ENCODE measurements at regions not wholly inside any gene's neighbourhood (a gene's known extent, or its start where the extent isn't known, plus 50 kb on each side); places are given as distances from the start of the nearest gene placed in this dataset.
A peak's percentile ranks its signal among the peaks of the same experiment; 100 is the strongest.
"Not testable (repeated sequence)": the region's sequence is repeated elsewhere in the genome, so short reads cannot be mapped to it uniquely, and the experiment has no call there.

DNA sequence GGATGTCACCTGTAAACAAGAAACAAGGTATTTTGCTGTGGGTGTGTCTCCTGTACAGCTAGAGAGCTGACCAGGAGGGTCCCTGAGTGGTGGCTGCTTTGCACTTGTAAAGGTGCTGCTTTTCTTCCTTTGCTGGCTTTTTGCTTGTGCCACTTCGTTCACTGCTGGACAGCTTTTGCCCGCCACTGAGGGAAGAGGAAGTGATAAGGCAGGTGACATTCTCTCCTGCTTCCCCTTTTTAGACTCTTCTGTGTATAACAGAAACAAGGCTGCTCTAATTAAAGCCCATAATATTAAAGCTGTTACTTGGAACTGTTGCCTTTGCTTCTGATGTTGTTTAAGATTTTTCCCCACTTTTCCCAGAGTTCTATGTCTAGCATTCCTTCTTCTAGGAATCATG is 218.6 kb upstream of the TSPY4 start:
- no peak for TF ChIP-seq GATA1 (IDR thresholded peaks at IDR 0.05; ENCODE audit: low read depth, low read length)
- TF ChIP-seq POLR2A (IDR thresholded peaks at IDR 0.05; ENCODE audit: low read length): no peak
- no peak for DNase-seq

GRCh38 chrY:9124623-9125022 is 212.6 kb upstream of the TSPY4 start:
- DNase-seq: peak in 1 of 2 experiments; percentile 0
- TF ChIP-seq GATA1 (IDR thresholded peaks at IDR 0.05; ENCODE audit: low read depth, low read length) (no peak), POLR2A (IDR thresholded peaks at IDR 0.05; ENCODE audit: low read length) (no peak)

DNA sequence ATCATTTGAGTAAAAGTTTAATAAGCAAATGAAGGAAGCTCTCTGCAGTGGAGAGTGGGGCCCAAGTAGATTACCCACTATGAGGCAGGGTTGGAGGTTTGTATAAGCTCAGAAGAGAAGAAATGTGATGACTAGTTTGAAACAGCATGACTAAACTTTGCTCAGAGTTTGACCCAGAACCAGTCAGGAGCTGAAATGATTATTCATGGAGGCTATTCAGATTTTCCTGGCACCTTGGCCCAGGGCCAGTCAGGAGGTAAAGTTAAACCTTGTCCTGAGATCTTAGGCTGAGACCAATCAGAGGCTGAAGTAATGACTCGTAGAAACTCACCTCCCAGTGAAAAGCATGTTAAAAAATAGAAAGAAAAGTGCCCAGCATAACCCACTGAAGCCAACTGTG is 210.7 kb upstream of the TSPY4 start:
- no peak for DNase-seq

GRCh38 chrY:9143366-9143765 is 193.9 kb upstream of the TSPY4 start:
- not testable (repeated sequence) for DNase-seq

More for the DNA sequence above, 210.7 kb upstream of the TSPY4 start:
- no peak for TF ChIP-seq GATA1 (IDR thresholded peaks at IDR 0.05; ENCODE audit: low read depth, low read length)
- TF ChIP-seq POLR2A (IDR thresholded peaks at IDR 0.05; ENCODE audit: low read length): no peak

DNA sequence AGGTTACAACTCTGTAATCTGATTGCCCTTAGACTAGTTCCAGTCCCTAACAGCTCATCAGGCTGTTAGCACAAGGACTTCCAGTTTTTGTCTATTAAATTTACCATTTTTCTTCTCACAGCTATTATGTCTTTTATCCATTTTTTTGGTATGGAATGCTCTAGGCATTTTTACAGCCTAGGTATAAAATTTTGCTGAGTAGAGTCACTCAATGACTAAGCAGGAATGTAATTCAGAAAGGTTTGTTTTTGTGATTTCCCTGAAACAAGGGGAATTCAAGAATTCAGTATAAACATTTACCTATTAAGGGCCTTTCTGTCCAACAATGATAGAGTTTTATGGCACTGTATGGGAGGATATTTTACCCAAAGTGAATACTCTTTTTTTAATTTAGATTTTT is 182.7 kb upstream of the TSPY4 start:
- DNase-seq: not testable (repeated sequence)

DNA sequence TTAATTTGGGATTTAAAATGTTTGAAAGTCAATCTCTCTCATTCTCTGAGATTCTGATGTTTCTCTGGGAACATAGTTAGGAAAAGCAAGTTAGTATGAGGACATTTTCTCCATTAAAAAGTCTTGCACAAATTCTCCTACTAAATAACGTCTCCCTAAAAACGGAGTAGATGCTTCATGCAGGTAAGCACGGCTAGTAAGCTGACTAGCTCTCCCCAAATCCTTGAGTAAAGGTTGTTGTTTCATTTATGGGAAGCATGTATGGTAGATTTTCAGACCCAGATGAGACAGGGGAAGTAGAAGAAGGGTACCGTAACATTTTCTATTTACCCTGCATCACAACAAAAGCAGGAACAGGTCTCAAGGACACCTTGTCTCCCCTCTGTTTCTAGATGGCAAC is 181.5 kb upstream of the TSPY4 start:
- TF ChIP-seq POLR2A (IDR thresholded peaks at IDR 0.05; ENCODE audit: low read length) (no peak), GATA1 (IDR thresholded peaks at IDR 0.05; ENCODE audit: low read depth, low read length) (no peak)
- no peak for DNase-seq

GRCh38 chrY:9158616-9159015 is 178.6 kb upstream of the TSPY4 start:
- DNase-seq: no peak
- no peak for TF ChIP-seq POLR2A (IDR thresholded peaks at IDR 0.05; ENCODE audit: low read length)
- TF ChIP-seq GATA1 (IDR thresholded peaks at IDR 0.05; ENCODE audit: low read depth, low read length): no peak

GRCh38 chrY:9160331-9160730 is 176.9 kb upstream of the TSPY4 start:
- DNase-seq: not testable (repeated sequence)

- DNase-seq: not testable (repeated sequence)
Measured at GRCh38 chrY:9160976-9161375, 176.3 kb upstream of the TSPY4 start.

DNA sequence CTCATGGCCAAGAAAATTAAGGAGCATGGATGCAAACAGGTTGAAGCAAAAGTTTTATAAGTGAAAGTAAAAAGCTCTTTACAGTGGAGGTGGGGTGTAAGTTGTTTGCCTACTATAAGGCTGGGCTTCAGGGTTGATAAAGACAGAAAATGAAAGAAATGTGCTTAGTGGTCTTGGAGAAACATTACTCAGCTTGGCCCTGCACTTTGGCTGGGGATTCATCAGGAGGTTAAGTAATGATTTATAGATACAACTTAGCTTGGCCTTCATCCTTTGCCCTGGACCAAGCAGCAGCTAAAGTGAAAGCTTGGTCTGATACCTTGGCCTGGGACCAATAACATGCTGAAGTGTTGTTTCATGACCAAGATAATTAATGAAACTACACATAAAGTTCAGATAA is 175.3 kb upstream of the TSPY4 start:
- DNase-seq: not testable (repeated sequence)

- DNase-seq: not testable (repeated sequence)
Measured at GRCh38 chrY:9162424-9162823, 174.8 kb upstream of the TSPY4 start.

GRCh38 chrY:9177641-9178040 is 159.6 kb upstream of the TSPY4 start:
- DNase-seq: not testable (repeated sequence)

GRCh38 chrY:9184827-9185226 is 152.4 kb upstream of the TSPY4 start:
- DNase-seq: not testable (repeated sequence)

GRCh38 chrY:9207082-9207481 is 130.2 kb upstream of the TSPY4 start:
- not testable (repeated sequence) for DNase-seq

- DNase-seq: no peak
- no peak for TF ChIP-seq POLR2A (IDR thresholded peaks at IDR 0.05; ENCODE audit: low read length)
- TF ChIP-seq GATA1 (IDR thresholded peaks at IDR 0.05; ENCODE audit: low read depth, low read length): no peak
Measured at GRCh38 chrY:9226409-9226808, 110.9 kb upstream of the TSPY4 start.

DNA sequence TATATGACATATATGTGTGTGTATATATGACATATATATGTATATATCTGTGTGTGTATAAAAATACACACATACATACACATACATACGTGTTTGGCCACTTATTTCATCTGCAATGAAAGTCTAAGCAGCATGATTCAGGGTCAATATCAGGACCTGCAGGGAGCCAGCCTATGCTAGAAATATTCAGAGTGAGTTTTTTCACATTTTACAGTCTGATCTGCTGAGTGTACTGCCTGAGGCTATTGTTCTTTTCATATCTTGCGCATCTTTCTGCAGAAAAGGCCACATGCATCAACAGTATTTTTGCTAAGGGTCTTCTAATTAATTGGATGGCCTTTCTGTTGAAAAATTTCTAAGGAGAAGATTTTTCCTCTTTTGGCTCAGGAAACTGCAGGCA is 80.0 kb upstream of the TSPY4 start:
- TF ChIP-seq GATA1 (IDR thresholded peaks at IDR 0.05; ENCODE audit: low read depth, low read length) (no peak), POLR2A (IDR thresholded peaks at IDR 0.05; ENCODE audit: low read length) (no peak)
- DNase-seq: no peak

DNA sequence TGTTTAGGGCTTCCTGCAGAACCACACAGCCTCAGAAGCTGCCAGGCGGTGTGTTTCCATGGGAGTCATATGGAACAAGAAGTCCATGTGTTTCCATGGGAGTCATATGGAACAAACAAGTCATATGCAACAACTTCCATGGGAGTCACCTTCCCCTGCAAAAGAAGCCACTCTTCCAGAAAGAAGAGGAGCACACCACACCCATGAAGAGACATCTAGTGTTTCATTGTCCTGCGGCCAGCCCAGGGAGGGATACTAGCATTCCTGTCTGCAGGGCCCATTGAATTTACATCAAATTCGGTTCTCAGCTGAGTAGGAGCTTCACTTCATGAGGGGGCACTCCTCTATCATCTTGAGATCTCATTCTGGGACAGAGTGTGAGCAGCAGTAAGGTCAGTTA is 79.5 kb upstream of the TSPY4 start:
- DNase-seq: no peak
- TF ChIP-seq POLR2A (IDR thresholded peaks at IDR 0.05; ENCODE audit: low read length) (no peak), GATA1 (IDR thresholded peaks at IDR 0.05; ENCODE audit: low read depth, low read length) (no peak)

DNA sequence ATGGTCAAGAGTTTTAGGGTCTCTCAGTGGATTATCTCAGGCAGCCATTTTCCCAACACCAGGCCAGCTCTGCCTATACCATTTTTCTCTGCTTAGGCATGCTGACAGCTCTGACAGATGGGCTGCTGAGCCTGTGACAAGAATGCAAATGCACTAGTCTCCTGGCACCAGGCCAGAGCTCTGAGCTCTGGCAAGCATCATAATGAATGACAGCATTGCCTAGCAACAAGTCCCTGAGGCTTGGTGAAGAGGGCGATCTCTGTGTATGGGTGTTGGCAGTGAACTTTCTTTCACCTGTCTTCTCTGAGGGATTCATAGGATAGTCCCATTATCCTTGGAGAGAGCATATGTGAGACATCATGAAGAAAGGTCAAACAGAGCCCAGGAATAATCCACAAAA is 77.9 kb upstream of the TSPY4 start:
- TF ChIP-seq GATA1 (IDR thresholded peaks at IDR 0.05; ENCODE audit: low read depth, low read length) (no peak), POLR2A (IDR thresholded peaks at IDR 0.05; ENCODE audit: low read length) (no peak)
- no peak for DNase-seq
